ENCODE measurements at regions not wholly inside any gene's neighbourhood (a gene's known extent, or its start where the extent isn't known, plus 50 kb on each side); places are given as distances from the start of the nearest gene placed in this dataset.

DNA sequence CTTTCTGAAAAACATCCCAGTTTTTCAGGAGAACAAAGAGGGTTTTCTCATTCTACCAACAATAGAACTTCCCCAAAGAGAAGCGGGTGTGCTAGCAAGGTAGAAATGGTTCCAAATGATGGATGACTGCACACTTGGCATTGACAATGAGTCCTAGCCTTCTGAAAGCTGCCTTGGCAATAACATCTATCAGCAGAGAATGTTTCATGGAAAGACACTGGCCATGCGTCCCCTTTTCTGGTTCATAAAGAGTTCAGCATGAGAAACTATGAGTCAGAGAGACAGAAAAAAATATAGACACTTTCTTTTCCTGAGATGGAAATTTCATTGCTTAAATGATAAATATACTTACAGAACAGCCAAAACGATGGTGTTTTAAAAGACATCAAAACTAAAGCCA lies 236.9 kb upstream of the PRKX start:
- Mint-ChIP-seq H3K4me3 (no peak overlapping the region), H3K27me3 (ENCODE audit: insufficient read depth, low read depth, poor library complexity) (no peaks in the 10 kb centered on the region), H3K9me3 (peaks cover 6% of the 10 kb centered on the region; the same call in 2 of the 3 replicates), H3K36me3 (ENCODE audit: low read depth) (peaks cover 2% of the 10 kb centered on the region; the same call in 1 of the 3 replicates), H3K4me1 (no peaks in the 10 kb centered on the region), H3K27ac (no peak overlapping the region)
- TF ChIP-seq, protein P1, sequence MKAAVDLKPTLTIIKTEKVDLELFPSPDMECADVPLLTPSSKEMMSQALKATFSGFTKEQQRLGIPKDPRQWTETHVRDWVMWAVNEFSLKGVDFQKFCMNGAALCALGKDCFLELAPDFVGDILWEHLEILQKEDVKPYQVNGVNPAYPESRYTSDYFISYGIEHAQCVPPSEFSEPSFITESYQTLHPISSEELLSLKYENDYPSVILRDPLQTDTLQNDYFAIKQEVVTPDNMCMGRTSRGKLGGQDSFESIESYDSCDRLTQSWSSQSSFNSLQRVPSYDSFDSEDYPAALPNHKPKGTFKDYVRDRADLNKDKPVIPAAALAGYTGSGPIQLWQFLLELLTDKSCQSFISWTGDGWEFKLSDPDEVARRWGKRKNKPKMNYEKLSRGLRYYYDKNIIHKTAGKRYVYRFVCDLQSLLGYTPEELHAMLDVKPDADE (IDR thresholded peaks at IDR 0.05) = no peak
- no peak for TF ChIP-seq REST (IDR thresholded peaks at IDR 0.05; ENCODE audit: unreplicated experiment)
- TF ChIP-seq ZNF114 (CRISPR knock-in tag; IDR thresholded peaks at IDR 0.05) = no peak
- TF ChIP-seq POLR2AphosphoS5 (IDR thresholded peaks at IDR 0.05; ENCODE audit: low read depth) = no peak
- no peak for TF ChIP-seq CTCF (conservative IDR thresholded peaks at IDR 0.05; ENCODE audit: low read depth in 2 of 2)
- TF ChIP-seq EZH2 (IDR thresholded peaks at IDR 0.05; ENCODE audit: low read depth, unreplicated experiment) = no peak
- no peaks in the 10 kb centered on the region for H3K4me1 ChIP-seq (ENCODE audit: insufficient read depth)
- H3K4me3 ChIP-seq = no peak overlapping the region
- no peaks in the 10 kb centered on the region for H4K20me1 ChIP-seq (replicated peaks; ENCODE audit: insufficient read depth)
- H3K36me3 ChIP-seq (ENCODE audit: insufficient read depth) = no peaks in the 10 kb centered on the region
- H3F3A ChIP-seq (replicated peaks; ENCODE audit: low read depth) = no peaks in the 10 kb centered on the region
- H3K27me3 ChIP-seq (ENCODE audit: insufficient read depth) = no peaks in the 10 kb centered on the region
- no peak overlapping the region for H3K4me2 ChIP-seq
- no peak for DNase-seq (ENCODE audit: low spot score)
- H2AFZ ChIP-seq = no peak overlapping the region
- no peak for ATAC-seq
- no peaks in the 10 kb centered on the region for H3K79me2 ChIP-seq (replicated peaks; ENCODE audit: insufficient read depth)
- H3K27ac ChIP-seq (ENCODE audit: low read depth) = no peak overlapping the region
- H3K9me2 ChIP-seq (ENCODE audit: insufficient read depth) = no peaks in the 10 kb centered on the region

GRCh38 chrX:3943965-3944364 lies 230.5 kb upstream of the PRKX start:
- Histone ChIP-seq H2AFZ (no peak overlapping the region), H3K27me3 (ENCODE audit: insufficient read depth) (no peaks in the 10 kb centered on the region), H3K4me1 (ENCODE audit: insufficient read depth) (no peaks in the 10 kb centered on the region), H3K27ac (ENCODE audit: low read depth) (no peak overlapping the region), H3K4me3 (no peak overlapping the region), H3F3A (replicated peaks; ENCODE audit: low read depth) (no peaks in the 10 kb centered on the region), H3K79me2 (replicated peaks; ENCODE audit: insufficient read depth) (no peaks in the 10 kb centered on the region), H3K9me2 (ENCODE audit: insufficient read depth) (no peaks in the 10 kb centered on the region), H4K20me1 (replicated peaks; ENCODE audit: insufficient read depth) (no peaks in the 10 kb centered on the region), H3K4me2 (no peak overlapping the region), H3K36me3 (ENCODE audit: insufficient read depth) (no peaks in the 10 kb centered on the region)
- Mint-ChIP-seq H3K4me1 (peaks cover 3% of the 10 kb centered on the region; the same call in 2 of the 3 replicates), H3K4me3 (no peak overlapping the region), H3K27me3 (ENCODE audit: insufficient read depth, low read depth, poor library complexity) (no peaks in the 10 kb centered on the region), H3K36me3 (ENCODE audit: low read depth) (no peaks in the 10 kb centered on the region; the same call in 2 of the 3 replicates), H3K9me3 (peaks cover 2% of the 10 kb centered on the region; the same call in 1 of the 3 replicates), H3K27ac (no peak overlapping the region)
- ATAC-seq = no peak
- no peak for DNase-seq (ENCODE audit: low spot score)
- TF ChIP-seq ZNF331 (CRISPR knock-in tag; IDR thresholded peaks at IDR 0.05; ENCODE audit: low read depth) (no peak), CREB1 (CRISPR knock-in tag; IDR thresholded peaks at IDR 0.05; ENCODE audit: low read depth) (no peak), STAT1 (IDR thresholded peaks at IDR 0.05; ENCODE audit: unreplicated experiment) (no peak), EZH2 (IDR thresholded peaks at IDR 0.05; ENCODE audit: low read depth, unreplicated experiment) (no peak), EZH2phosphoT487 (IDR thresholded peaks at IDR 0.05; ENCODE audit: unreplicated experiment) (no peak)
- TF ChIP-seq, protein P1 (IDR thresholded peaks at IDR 0.05) = no peak
